ENCODE measurements at regions not wholly inside any gene's neighbourhood (a gene's known extent, or its start where the extent isn't known, plus 50 kb on each side); places are given as distances from the start of the nearest gene placed in this dataset.

DNA sequence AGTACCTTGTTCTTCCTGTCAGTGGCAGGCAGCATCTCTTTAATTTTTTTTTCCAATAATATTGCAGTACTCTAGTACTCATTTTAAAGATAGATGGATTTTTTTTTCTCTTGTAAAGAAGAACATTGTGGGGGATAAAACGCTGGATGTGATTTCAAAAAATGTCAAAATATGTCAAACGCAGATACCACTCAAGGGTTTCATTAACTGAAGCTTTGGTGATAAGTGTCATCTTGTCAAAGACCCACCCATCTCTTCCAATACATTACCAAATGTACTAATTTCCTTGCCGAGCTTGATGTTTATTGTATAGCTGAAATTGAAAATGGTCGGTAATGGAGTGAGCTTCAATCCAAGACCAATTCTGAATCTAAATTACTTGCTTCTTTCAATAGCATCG, 332.4 kb upstream of the SOX2 start:
- H3K9me2 ChIP-seq (ENCODE audit: insufficient read depth), result no peaks in the 10 kb centered on the region
- ATAC-seq (no peak), DNase-seq (ENCODE audit: low spot score) (no peak)
- peaks cover 12% of the 10 kb centered on the region for H3K4me1 ChIP-seq (ENCODE audit: insufficient read depth)
- no peak overlapping the region for H3K4me3 ChIP-seq
- TF ChIP-seq JUNB (IDR thresholded peaks at IDR 0.05; ENCODE audit: unreplicated experiment), result no peak
- Mint-ChIP-seq H3K9me3 (no peaks in the 10 kb centered on the region), H3K4me1 (peaks cover 28% of the 10 kb centered on the region), H3K4me3 (no peak overlapping the region), H3K27ac (no peak overlapping the region), H3K27me3 (ENCODE audit: insufficient read depth, low read depth, poor library complexity) (peaks cover 2% of the 10 kb centered on the region), H3K36me3 (ENCODE audit: low read depth) (no peaks in the 10 kb centered on the region)
- H3F3A ChIP-seq (replicated peaks; ENCODE audit: low read depth), result no peaks in the 10 kb centered on the region
- H3K79me2 ChIP-seq (replicated peaks; ENCODE audit: insufficient read depth), result no peaks in the 10 kb centered on the region
- no peak overlapping the region for H3K27ac ChIP-seq (ENCODE audit: low read depth)
- no peak overlapping the region for H2AFZ ChIP-seq
- H3K36me3 ChIP-seq (ENCODE audit: insufficient read depth), result no peaks in the 10 kb centered on the region
- H3K27me3 ChIP-seq (ENCODE audit: insufficient read depth), result no peaks in the 10 kb centered on the region
- H4K20me1 ChIP-seq (replicated peaks; ENCODE audit: insufficient read depth), result no peaks in the 10 kb centered on the region
- H3K4me2 ChIP-seq, result no peak overlapping the region

DNA sequence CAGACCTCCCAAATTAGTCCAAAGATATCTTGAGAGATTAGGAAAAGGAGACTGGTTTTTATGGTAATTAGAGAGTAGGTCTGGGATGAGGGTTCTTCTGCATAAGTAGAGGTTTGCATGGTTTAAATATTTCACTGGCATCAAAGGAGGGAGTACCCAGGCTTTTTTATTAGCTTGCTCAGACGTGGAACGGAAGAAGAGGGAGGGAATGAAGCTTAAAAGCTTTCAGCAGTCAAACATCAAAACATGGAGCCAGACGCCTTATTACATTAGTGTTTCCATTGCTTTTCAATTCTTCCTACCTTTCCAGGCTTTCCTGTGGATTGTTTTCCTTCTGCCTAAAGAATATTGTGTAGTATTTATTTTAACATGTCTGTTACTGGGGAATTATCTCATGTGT, 342.1 kb upstream of the SOX2 start:
- no peaks in the 10 kb centered on the region for H3K9me3 Mint-ChIP-seq
- H4K20me1 ChIP-seq (replicated peaks; ENCODE audit: insufficient read depth), result no peaks in the 10 kb centered on the region
- H3K27me3 ChIP-seq (ENCODE audit: insufficient read depth), result no peaks in the 10 kb centered on the region

More for the DNA sequence above, 342.1 kb upstream of the SOX2 start:
- H2AFZ ChIP-seq, result no peak overlapping the region
- Mint-ChIP-seq H3K27ac (no peak overlapping the region), H3K4me3 (no peak overlapping the region), H3K4me1 (peaks cover 10% of the 10 kb centered on the region; the same call in 2 of the 3 replicates), H3K36me3 (ENCODE audit: low read depth) (no peaks in the 10 kb centered on the region), H3K27me3 (ENCODE audit: insufficient read depth, low read depth, poor library complexity) (no peaks in the 10 kb centered on the region)
- no peaks in the 10 kb centered on the region for H3K9me2 ChIP-seq (ENCODE audit: insufficient read depth)
- H3K4me2 ChIP-seq, result no peak overlapping the region
- H3K4me3 ChIP-seq, result no peak overlapping the region
- DNase-seq (ENCODE audit: low spot score), result no peak
- no peak for ATAC-seq
- H3F3A ChIP-seq (replicated peaks; ENCODE audit: low read depth), result no peaks in the 10 kb centered on the region
- no peaks in the 10 kb centered on the region for H3K79me2 ChIP-seq (replicated peaks; ENCODE audit: insufficient read depth)
- no peaks in the 10 kb centered on the region for H3K4me1 ChIP-seq (ENCODE audit: insufficient read depth)
- no peak overlapping the region for H3K27ac ChIP-seq (ENCODE audit: low read depth)
- TF ChIP-seq STAT1 (IDR thresholded peaks at IDR 0.05; ENCODE audit: unreplicated experiment), result no peak
- TF ChIP-seq ZNF114 (CRISPR knock-in tag; IDR thresholded peaks at IDR 0.05), result no peak
- TF ChIP-seq, protein P1, sequence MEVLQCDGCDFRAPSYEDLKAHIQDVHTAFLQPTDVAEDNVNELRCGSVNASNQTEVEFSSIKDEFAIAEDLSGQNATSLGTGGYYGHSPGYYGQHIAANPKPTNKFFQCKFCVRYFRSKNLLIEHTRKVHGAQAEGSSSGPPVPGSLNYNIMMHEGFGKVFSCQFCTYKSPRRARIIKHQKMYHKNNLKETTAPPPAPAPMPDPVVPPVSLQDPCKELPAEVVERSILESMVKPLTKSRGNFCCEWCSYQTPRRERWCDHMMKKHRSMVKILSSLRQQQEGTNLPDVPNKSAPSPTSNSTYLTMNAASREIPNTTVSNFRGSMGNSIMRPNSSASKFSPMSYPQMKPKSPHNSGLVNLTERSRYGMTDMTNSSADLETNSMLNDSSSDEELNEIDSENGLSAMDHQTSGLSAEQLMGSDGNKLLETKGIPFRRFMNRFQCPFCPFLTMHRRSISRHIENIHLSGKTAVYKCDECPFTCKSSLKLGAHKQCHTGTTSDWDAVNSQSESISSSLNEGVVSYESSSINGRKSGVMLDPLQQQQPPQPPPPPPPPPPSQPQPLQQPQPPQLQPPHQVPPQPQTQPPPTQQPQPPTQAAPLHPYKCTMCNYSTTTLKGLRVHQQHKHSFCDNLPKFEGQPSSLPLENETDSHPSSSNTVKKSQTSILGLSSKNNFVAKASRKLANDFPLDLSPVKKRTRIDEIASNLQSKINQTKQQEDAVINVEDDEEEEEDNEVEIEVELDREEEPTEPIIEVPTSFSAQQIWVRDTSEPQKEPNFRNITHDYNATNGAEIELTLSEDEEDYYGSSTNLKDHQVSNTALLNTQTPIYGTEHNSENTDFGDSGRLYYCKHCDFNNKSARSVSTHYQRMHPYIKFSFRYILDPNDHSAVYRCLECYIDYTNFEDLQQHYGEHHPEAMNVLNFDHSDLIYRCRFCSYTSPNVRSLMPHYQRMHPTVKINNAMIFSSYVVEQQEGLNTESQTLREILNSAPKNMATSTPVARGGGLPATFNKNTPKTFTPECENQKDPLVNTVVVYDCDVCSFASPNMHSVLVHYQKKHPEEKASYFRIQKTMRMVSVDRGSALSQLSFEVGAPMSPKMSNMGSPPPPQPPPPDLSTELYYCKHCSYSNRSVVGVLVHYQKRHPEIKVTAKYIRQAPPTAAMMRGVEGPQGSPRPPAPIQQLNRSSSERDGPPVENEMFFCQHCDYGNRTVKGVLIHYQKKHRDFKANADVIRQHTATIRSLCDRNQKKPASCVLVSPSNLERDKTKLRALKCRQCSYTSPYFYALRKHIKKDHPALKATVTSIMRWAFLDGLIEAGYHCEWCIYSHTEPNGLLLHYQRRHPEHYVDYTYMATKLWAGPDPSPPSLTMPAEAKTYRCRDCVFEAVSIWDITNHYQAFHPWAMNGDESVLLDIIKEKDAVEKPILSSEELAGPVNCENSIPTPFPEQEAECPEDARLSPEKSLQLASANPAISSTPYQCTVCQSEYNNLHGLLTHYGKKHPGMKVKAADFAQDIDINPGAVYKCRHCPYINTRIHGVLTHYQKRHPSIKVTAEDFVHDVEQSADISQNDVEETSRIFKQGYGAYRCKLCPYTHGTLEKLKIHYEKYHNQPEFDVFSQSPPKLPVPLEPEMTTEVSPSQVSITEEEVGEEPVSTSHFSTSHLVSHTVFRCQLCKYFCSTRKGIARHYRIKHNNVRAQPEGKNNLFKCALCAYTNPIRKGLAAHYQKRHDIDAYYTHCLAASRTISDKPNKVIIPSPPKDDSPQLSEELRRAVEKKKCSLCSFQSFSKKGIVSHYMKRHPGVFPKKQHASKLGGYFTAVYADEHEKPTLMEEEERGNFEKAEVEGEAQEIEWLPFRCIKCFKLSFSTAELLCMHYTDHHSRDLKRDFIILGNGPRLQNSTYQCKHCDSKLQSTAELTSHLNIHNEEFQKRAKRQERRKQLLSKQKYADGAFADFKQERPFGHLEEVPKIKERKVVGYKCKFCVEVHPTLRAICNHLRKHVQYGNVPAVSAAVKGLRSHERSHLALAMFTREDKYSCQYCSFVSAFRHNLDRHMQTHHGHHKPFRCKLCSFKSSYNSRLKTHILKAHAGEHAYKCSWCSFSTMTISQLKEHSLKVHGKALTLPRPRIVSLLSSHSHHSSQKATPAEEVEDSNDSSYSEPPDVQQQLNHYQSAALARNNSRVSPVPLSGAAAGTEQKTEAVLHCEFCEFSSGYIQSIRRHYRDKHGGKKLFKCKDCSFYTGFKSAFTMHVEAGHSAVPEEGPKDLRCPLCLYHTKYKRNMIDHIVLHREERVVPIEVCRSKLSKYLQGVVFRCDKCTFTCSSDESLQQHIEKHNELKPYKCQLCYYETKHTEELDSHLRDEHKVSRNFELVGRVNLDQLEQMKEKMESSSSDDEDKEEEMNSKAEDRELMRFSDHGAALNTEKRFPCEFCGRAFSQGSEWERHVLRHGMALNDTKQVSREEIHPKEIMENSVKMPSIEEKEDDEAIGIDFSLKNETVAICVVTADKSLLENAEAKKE (CRISPR knock-in tag; IDR thresholded peaks at IDR 0.05), result no peak
- no peak for TF ChIP-seq NANOG (IDR thresholded peaks at IDR 0.05; ENCODE audit: borderline replicate concordance)
- TF ChIP-seq EZH2 (IDR thresholded peaks at IDR 0.05; ENCODE audit: low read depth, unreplicated experiment), result no peak
- TF ChIP-seq, protein P2, sequence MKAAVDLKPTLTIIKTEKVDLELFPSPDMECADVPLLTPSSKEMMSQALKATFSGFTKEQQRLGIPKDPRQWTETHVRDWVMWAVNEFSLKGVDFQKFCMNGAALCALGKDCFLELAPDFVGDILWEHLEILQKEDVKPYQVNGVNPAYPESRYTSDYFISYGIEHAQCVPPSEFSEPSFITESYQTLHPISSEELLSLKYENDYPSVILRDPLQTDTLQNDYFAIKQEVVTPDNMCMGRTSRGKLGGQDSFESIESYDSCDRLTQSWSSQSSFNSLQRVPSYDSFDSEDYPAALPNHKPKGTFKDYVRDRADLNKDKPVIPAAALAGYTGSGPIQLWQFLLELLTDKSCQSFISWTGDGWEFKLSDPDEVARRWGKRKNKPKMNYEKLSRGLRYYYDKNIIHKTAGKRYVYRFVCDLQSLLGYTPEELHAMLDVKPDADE (IDR thresholded peaks at IDR 0.05), result no peak
- TF ChIP-seq CREB1 (CRISPR knock-in tag; IDR thresholded peaks at IDR 0.05; ENCODE audit: low read depth), result no peak
- no peaks in the 10 kb centered on the region for H3K36me3 ChIP-seq (ENCODE audit: insufficient read depth)

Data from GM23338 (cell line).